HEK293T (cell line): ENCODE measurements at regions not wholly inside any gene's neighbourhood (a gene's known extent, or its start where the extent isn't known, plus 50 kb on each side); places are given as distances from the start of the nearest gene placed in this dataset.

Experiments used
- CTCF ChIA-PET: fragments of 350-600 bp; formaldehyde crosslinking; extraction: SDS; loops from one replicate; lab custom pipeline; 2021; ENCODE audit warnings: antibody characterized with exemption, inconsistent platforms; lab: Yijun Ruan, JAX
- POLR2A ChIA-PET: fragments of 350-600 bp; formaldehyde crosslinking; extraction: SDS; loops from one replicate; lab custom pipeline; 2020; ENCODE audit warnings: antibody characterized with exemption, inconsistent platforms; lab: Yijun Ruan, JAX
- DNase-seq: peaks from one replicate; pipeline ENCODE4 v3.0.0; 2012; ENCODE audit warnings: mixed read lengths; ENCODE audit errors: extremely low spot score
- ARNT ChIP-seq: fragments of 450-650 bp; IDR thresholded peaks from 2 replicates; pipeline ENCODE4 v1.6.1; 2017; ENCODE audit warnings: mild to moderate bottlenecking
- BHLHE40 ChIP-seq: fragments of 450-650 bp; IDR thresholded peaks from 2 replicates; pipeline ENCODE4 v1.6.1; 2016; ENCODE audit warnings: mild to moderate bottlenecking, moderate library complexity, borderline replicate concordance
- CTBP1 ChIP-seq: fragments of 450-650 bp; IDR thresholded peaks from 2 replicates; pipeline ENCODE4 v1.6.1; 2016; ENCODE audit warnings: borderline replicate concordance
- ELF4 ChIP-seq: fragments of 450-650 bp; IDR thresholded peaks from 2 replicates; pipeline ENCODE4 v1.6.1; 2017; ENCODE audit warnings: antibody characterized with exemption
- FOXA1 ChIP-seq: fragments of 450-650 bp; IDR thresholded peaks from 2 replicates; pipeline ENCODE4 v1.6.1; 2016; ENCODE audit warnings: mild to moderate bottlenecking
- FOXK2 ChIP-seq: fragments of 450-650 bp; IDR thresholded peaks from 2 replicates; pipeline ENCODE4 v1.6.1; 2016; ENCODE audit warnings: mild to moderate bottlenecking
- FOXM1 ChIP-seq: fragments of 450-650 bp; IDR thresholded peaks from 2 replicates; pipeline ENCODE4 v1.6.1; 2017; ENCODE audit warnings: mild to moderate bottlenecking, borderline replicate concordance
- HDGF ChIP-seq: fragments of 450-650 bp; IDR thresholded peaks from 2 replicates; pipeline ENCODE4 v1.6.1; 2017; ENCODE audit warnings: antibody characterized with exemption, borderline replicate concordance
- L3MBTL2 ChIP-seq: fragments of 450-650 bp; conservative IDR thresholded peaks from 2 replicates; pipeline ENCODE4 v1.6.1; 2016; ENCODE audit warnings: mild to moderate bottlenecking
- LEF1 ChIP-seq: fragments of 450-650 bp; IDR thresholded peaks from 2 replicates; pipeline ENCODE4 v1.6.1; 2017; ENCODE audit warnings: mild to moderate bottlenecking, borderline replicate concordance
- NFRKB ChIP-seq: fragments of 450-650 bp; IDR thresholded peaks from 2 replicates; pipeline ENCODE4 v1.6.1; 2016; ENCODE audit warnings: mild to moderate bottlenecking, moderate library complexity
- PKNOX1 ChIP-seq: fragments of 450-650 bp; IDR thresholded peaks from 2 replicates; pipeline ENCODE4 v1.6.1; 2016
- SP1 ChIP-seq: fragments of 450-650 bp; IDR thresholded peaks from 2 replicates; pipeline ENCODE4 v1.6.1; 2017
- SUZ12 ChIP-seq: fragments of 450-650 bp; IDR thresholded peaks from 2 replicates; pipeline ENCODE4 v1.6.1; 2016; ENCODE audit warnings: mild to moderate bottlenecking
- TARDBP ChIP-seq: fragments of 450-650 bp; IDR thresholded peaks from 2 replicates; pipeline ENCODE4 v1.6.1; 2016
- ZNF384 ChIP-seq: fragments of 450-650 bp; IDR thresholded peaks from 2 replicates; pipeline ENCODE4 v1.6.1; 2016

- TF ChIP-seq SP1 (no peak), FOXM1 (no peak), TARDBP (no peak), HDGF (no peak), SUZ12 (no peak), BHLHE40 (no peak), ARNT (no peak), NFRKB (no peak)
- DNase-seq = no peak
- ChIA-PET CTCF (no interaction called here), POLR2A (no interaction called here)
Measured at GRCh38 chr2:186308347-186308746, 177.7 kb upstream of the ZC3H15 start.

DNA sequence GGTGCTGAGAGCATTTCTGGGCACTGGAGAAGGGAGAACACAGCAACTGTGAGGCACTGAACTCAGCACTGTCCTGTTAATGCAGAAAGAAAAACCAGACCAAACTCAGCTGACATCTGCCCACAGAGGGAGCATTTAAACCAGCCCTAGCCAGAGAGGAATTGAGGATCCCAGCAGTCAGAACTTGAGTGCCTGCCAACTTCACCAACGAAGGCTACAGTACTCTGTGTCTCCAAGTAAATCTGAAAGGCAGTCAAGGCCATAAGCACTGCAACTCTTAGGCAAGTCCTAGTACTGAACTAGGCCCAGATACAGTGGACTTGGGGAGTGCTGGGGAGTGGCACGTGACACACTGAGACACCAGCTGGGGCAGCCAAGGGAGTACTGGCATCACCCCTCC, 176.2 kb upstream of the ZC3H15 start:
- no peak for TF ChIP-seq ELF4
- no peak for TF ChIP-seq HDGF
- no peak for TF ChIP-seq CTBP1
- TF ChIP-seq PKNOX1 = no peak
- TF ChIP-seq FOXM1 = no peak
- no peak for TF ChIP-seq SP1
- no peak for TF ChIP-seq L3MBTL2
- TF ChIP-seq SUZ12 = no peak
- TF ChIP-seq FOXA1 = no peak
- no peak for TF ChIP-seq NFRKB
- TF ChIP-seq TARDBP = no peak
- CTCF ChIA-PET = no interaction called here
- DNase-seq = no peak
- POLR2A ChIA-PET = no interaction called here

DNA sequence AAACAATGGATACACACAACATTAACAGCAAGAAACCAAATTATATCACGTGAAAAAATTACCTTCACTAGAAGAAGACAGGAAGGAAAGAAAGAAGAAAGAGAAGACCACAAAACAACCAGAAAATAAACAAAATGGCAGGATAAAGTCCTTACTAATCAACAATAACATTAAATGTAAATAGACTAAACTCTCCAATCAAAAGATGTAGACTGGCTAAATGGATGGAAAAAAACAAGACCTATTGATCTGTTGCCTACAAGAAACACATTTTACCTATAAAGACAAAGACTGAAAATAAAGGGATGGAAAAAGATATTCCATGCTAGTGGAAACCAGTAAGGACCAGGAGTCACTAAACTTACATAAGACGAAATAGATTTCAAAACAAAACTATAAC, 167.0 kb upstream of the ZC3H15 start:
- no peak for DNase-seq
- ChIA-PET POLR2A (no interaction called here), CTCF (no interaction called here)
- TF ChIP-seq TARDBP (no peak), ZNF384 (no peak), SUZ12 (no peak), L3MBTL2 (no peak), SP1 (no peak), NFRKB (no peak), HDGF (no peak), CTBP1 (no peak), FOXK2 (no peak), BHLHE40 (no peak), ELF4 (no peak), PKNOX1 (no peak), LEF1 (no peak)

DNA sequence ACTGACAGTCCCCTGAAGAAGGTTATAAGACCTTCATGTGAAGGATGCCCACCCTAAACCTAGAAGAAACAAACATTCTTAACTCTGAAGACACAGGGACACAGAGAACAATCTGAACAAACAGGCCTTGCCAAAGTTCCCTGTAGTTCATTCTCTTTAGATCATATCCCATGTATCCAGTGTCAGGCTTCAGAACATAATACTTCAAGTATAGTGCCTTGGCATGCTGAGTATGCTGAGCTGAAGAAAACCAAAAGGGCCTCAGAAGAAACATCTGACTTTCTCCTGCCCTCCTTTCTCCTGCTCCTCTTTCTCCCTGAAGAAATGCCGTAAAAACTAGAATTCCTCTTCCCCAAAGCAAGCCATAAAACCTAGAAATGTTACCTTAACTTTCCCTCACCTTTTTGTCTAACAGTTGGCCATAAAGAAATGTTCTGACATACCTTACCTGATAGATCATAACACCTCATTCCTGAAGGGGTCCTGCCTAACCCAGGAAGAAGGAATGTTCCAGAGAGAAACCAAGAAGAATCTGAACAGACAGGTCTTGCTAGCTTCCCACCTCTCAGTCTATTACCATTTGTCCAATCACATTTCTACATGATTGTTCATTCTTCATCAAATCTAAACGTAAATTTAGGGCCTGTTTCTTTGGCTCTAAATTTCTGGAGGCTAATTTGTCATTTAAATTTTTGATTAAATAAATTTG, 160.1 kb upstream of the ZC3H15 start:
- no peak for DNase-seq
- CTCF ChIA-PET = no interaction called here
- TF ChIP-seq BHLHE40 (no peak), FOXK2 (no peak), FOXM1 (no peak), PKNOX1 (no peak), CTBP1 (no peak), ZNF384 (no peak), HDGF (no peak), TARDBP (no peak), SUZ12 (no peak), L3MBTL2 (no peak), ARNT (no peak), ELF4 (no peak), FOXA1 (no peak), NFRKB (no peak), LEF1 (no peak), SP1 (no peak)
- POLR2A ChIA-PET = no interaction called here

DNA sequence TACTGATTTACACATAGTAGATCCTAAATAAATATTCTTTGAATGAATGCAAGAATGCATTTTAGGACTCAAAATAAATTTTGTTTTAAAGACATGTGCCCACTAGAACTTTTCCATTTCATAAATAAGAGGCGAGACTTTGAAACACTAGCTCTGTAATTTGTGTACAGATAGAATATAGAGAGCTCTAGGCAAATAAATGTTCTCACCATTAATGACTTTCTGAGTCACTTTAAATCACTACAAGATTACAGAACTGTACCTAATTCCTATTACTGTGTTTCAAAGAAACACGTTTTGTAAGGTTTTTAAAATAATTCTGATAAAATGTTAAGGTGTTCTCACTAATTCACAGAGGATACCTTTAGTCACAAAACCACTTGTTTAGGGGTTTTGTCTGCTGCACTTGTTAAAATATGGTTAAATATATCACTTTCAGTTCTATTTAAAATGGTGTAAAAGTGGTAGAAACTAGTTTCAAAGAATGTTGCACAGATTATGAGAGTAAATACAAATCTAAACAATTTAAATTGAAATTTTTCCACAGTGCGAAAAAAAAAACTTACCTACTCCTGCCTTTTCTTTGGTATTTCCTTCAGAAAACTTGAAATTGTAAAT, 158.7 kb upstream of the ZC3H15 start:
- DNase-seq = no peak
- ChIA-PET POLR2A (no interaction called here), CTCF (no interaction called here)
- no peak for TF ChIP-seq FOXK2
- no peak for TF ChIP-seq SP1
- no peak for TF ChIP-seq ZNF384
- no peak for TF ChIP-seq FOXM1
- TF ChIP-seq HDGF = no peak
- no peak for TF ChIP-seq ARNT
- TF ChIP-seq L3MBTL2 = no peak
- TF ChIP-seq BHLHE40 = no peak
- TF ChIP-seq ELF4 = no peak

- DNase-seq = no peak
- POLR2A ChIA-PET = no interaction called here
- no peak for TF ChIP-seq ZNF384
- no peak for TF ChIP-seq FOXA1
- TF ChIP-seq HDGF = no peak
- no peak for TF ChIP-seq ARNT
- no peak for TF ChIP-seq NFRKB
- no peak for TF ChIP-seq PKNOX1
- no peak for TF ChIP-seq LEF1
- CTCF ChIA-PET = interaction anchor here (0.6 kb wide), 1 partner anchor 17 kb away, joined by 4 read pairs; no protein-coding TSS in a partner anchor
Measured at GRCh38 chr2:186328838-186329237, 157.2 kb upstream of the ZC3H15 start.
